ENCODE measurements at regions not wholly inside any gene's neighbourhood (a gene's known extent, or its start where the extent isn't known, plus 50 kb on each side); places are given as distances from the start of the nearest gene placed in this dataset.

GRCh38 chr13:76815344-76815743 is 70.9 kb downstream of the KCTD12 start:
- TF ChIP-seq POLR2A (IDR thresholded peaks at IDR 0.05) (no peak), EP300 (IDR thresholded peaks at IDR 0.05) (no peak)
- TF ChIP-seq, protein P1, sequence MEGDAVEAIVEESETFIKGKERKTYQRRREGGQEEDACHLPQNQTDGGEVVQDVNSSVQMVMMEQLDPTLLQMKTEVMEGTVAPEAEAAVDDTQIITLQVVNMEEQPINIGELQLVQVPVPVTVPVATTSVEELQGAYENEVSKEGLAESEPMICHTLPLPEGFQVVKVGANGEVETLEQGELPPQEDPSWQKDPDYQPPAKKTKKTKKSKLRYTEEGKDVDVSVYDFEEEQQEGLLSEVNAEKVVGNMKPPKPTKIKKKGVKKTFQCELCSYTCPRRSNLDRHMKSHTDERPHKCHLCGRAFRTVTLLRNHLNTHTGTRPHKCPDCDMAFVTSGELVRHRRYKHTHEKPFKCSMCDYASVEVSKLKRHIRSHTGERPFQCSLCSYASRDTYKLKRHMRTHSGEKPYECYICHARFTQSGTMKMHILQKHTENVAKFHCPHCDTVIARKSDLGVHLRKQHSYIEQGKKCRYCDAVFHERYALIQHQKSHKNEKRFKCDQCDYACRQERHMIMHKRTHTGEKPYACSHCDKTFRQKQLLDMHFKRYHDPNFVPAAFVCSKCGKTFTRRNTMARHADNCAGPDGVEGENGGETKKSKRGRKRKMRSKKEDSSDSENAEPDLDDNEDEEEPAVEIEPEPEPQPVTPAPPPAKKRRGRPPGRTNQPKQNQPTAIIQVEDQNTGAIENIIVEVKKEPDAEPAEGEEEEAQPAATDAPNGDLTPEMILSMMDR (IDR thresholded peaks at IDR 0.05) = no peak
- no peak for DNase-seq
- Histone ChIP-seq H3K27me3 (no peaks in the 10 kb centered on the region), H3K36me3 (no peaks in the 10 kb centered on the region), H3K9me3 (no peaks in the 10 kb centered on the region), H3K4me1 (ENCODE audit: insufficient read depth) (no peaks in the 10 kb centered on the region), H3K4me3 (no peak overlapping the region), H3K27ac (no peak overlapping the region)
- 59 to 71% (median 69%) methylated on average over 2 of the region's 2 CpGs for WGBS, 3 donors
- intact Hi-C loops (cut with DNase I) = no loop called here

- Histone ChIP-seq H3K27me3 (no peaks in the 10 kb centered on the region), H3K36me3 (no peaks in the 10 kb centered on the region), H3K4me1 (ENCODE audit: insufficient read depth) (no peaks in the 10 kb centered on the region), H3K9me3 (no peaks in the 10 kb centered on the region), H3K27ac (no peak overlapping the region), H3K4me3 (no peak overlapping the region)
- no peak for DNase-seq
- intact Hi-C loops (cut with DNase I) = no loop called here
- TF ChIP-seq, protein P1 (IDR thresholded peaks at IDR 0.05) = no peak
- TF ChIP-seq EP300 (IDR thresholded peaks at IDR 0.05) (no peak), POLR2A (IDR thresholded peaks at IDR 0.05) (no peak)
Observed at GRCh38 chr13:76813891-76814290, 72.3 kb downstream of the KCTD12 start.

DNA sequence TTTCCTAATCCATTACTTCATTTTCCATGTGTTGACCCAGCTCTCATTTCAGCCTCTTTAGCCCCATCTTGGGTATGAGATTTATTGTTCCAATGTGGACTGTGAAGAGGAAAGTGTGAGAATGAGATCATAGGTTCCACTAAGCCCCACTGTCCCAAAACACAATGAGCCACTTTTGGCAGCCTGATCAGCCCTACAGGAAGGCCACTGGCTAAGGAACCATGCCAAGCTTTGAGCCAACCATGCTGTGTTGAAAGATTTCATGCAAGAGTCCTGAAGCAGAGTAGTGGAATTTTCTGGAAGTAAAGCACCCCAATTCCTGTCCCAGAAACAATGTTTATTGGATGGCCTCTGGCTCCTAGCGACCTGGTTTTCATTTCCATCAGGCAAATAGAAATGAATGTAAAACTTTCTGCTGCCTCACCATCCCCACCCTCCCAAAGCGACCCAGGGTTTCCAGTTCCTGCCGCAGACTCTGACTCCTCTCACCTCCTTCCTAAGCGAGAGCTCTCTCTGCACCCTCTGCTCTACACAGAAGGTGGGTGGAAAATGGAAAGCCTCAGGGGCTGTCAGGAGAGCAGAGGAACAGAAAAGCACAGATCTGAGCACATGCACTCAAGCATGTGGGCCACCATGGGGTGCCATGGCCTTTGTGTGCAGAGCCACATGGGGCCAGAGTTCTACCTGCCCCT is 73.1 kb downstream of the KCTD12 start:
- peak in 1 of 5 donors; percentile 30 for DNase-seq
- WGBS, 3 donors = 84 to 97% (median 95%) methylated on average over 4 of the region's 4 CpGs
- Histone ChIP-seq H3K4me3 (no peak overlapping the region), H3K27ac (no peak overlapping the region), H3K36me3 (no peaks in the 10 kb centered on the region), H3K9me3 (no peaks in the 10 kb centered on the region), H3K27me3 (no peaks in the 10 kb centered on the region), H3K4me1 (ENCODE audit: insufficient read depth) (no peaks in the 10 kb centered on the region)
- intact Hi-C loops (cut with DNase I) = no loop called here
- TF ChIP-seq EP300 (IDR thresholded peaks at IDR 0.05) (no peak), POLR2A (IDR thresholded peaks at IDR 0.05) (no peak)
- TF ChIP-seq, protein P1 (IDR thresholded peaks at IDR 0.05) = no peak

- H3K27me3 ChIP-seq = no peaks in the 10 kb centered on the region
- H3K4me3 ChIP-seq = no peak overlapping the region
- DNase-seq = no peak
- no peaks in the 10 kb centered on the region for H3K9me3 ChIP-seq
- 55 to 80% (median 62%) methylated on average over 4 of the region's 4 CpGs for WGBS, 3 donors
- no peak overlapping the region for H3K27ac ChIP-seq
- no peaks in the 10 kb centered on the region for H3K36me3 ChIP-seq
- intact Hi-C loops (cut with DNase I) = no loop called here
- TF ChIP-seq, protein P1 (IDR thresholded peaks at IDR 0.05) = no peak
- TF ChIP-seq POLR2A (IDR thresholded peaks at IDR 0.05) = no peak
- TF ChIP-seq EP300 (IDR thresholded peaks at IDR 0.05) = no peak
- H3K4me1 ChIP-seq (ENCODE audit: insufficient read depth) = no peaks in the 10 kb centered on the region
Observed at GRCh38 chr13:76812206-76812897, 73.9 kb downstream of the KCTD12 start.

Measured in ovary (tissue), 7 donors.